IPS-15b (cell line): ENCODE measurements at regions not wholly inside any gene's neighbourhood (a gene's known extent, or its start where the extent isn't known, plus 50 kb on each side); places are given as distances from the start of the nearest gene placed in this dataset.
"Not testable (repeated sequence)": the region's sequence is repeated elsewhere in the genome, so short reads cannot be mapped to it uniquely, and the experiment has no call there.

ENCODE experiments used
- H3K27me3 ChIP-seq: one replicate; pipeline ENCODE4 v1.6.1; 2013; ENCODE audit warnings: low read length; ENCODE audit not compliant: control insufficient read depth, insufficient read depth
- H3K36me3 ChIP-seq: one replicate; pipeline ENCODE4 v1.6.1; 2013; ENCODE audit warnings: low read length; ENCODE audit not compliant: control insufficient read depth, insufficient read depth
- H3K4me1 ChIP-seq: one replicate; pipeline ENCODE4 v1.6.1; 2013; ENCODE audit warnings: mild to moderate bottlenecking, low read length; ENCODE audit not compliant: control insufficient read depth, insufficient read depth
- H3K4me3 ChIP-seq: one replicate; pipeline ENCODE4 v1.5.1; 2013; ENCODE audit warnings: low read depth, low read length
- H3K9ac ChIP-seq: one replicate; pipeline ENCODE4 v1.6.1; 2013; ENCODE audit warnings: low read depth, mild to moderate bottlenecking, low read length
- H3K9me3 ChIP-seq: one replicate; pipeline ENCODE4 v1.6.1; 2013; ENCODE audit warnings: mild to moderate bottlenecking, low read length; ENCODE audit not compliant: control insufficient read depth, insufficient read depth

GRCh38 chr6:112667427-112667826 lies 320.3 kb downstream of the RFPL4B start:
- no peaks in the 10 kb centered on the region for H3K9me3 ChIP-seq
- no peak overlapping the region for H3K9ac ChIP-seq
- no peaks in the 10 kb centered on the region for H3K27me3 ChIP-seq
- no peaks in the 10 kb centered on the region for H3K36me3 ChIP-seq
- H3K4me1 ChIP-seq: no peaks in the 10 kb centered on the region
- no peak overlapping the region for H3K4me3 ChIP-seq

- H3K9me3 ChIP-seq: no peaks in the 10 kb centered on the region
These were observed 333.0 kb downstream of the RFPL4B start for GRCh38 chr6:112680091-112680490.

GRCh38 chr6:112682071-112682470 lies 334.9 kb downstream of the RFPL4B start:
- Histone ChIP-seq H3K9ac (no peak overlapping the region), H3K36me3 (no peaks in the 10 kb centered on the region), H3K9me3 (no peaks in the 10 kb centered on the region), H3K27me3 (no peaks in the 10 kb centered on the region), H3K4me3 (no peak overlapping the region), H3K4me1 (no peaks in the 10 kb centered on the region)

More at GRCh38 chr6:112680091-112680490, 333.0 kb downstream of the RFPL4B start:
- Histone ChIP-seq H3K27me3 (no peaks in the 10 kb centered on the region), H3K4me1 (no peaks in the 10 kb centered on the region), H3K4me3 (no peak overlapping the region), H3K36me3 (no peaks in the 10 kb centered on the region), H3K9ac (no peak overlapping the region)

- Histone ChIP-seq H3K27me3 (no peaks in the 10 kb centered on the region), H3K4me3 (no peak overlapping the region), H3K9me3 (no peaks in the 10 kb centered on the region), H3K9ac (no peak overlapping the region), H3K36me3 (no peaks in the 10 kb centered on the region), H3K4me1 (no peaks in the 10 kb centered on the region)
These were observed 336.0 kb downstream of the RFPL4B start for GRCh38 chr6:112683106-112683505.

GRCh38 chr6:112683926-112684325 lies 336.8 kb downstream of the RFPL4B start:
- Histone ChIP-seq H3K36me3 (no peaks in the 10 kb centered on the region), H3K27me3 (no peaks in the 10 kb centered on the region), H3K4me3 (no peak overlapping the region), H3K9me3 (no peaks in the 10 kb centered on the region), H3K9ac (no peak overlapping the region), H3K4me1 (no peaks in the 10 kb centered on the region)

DNA sequence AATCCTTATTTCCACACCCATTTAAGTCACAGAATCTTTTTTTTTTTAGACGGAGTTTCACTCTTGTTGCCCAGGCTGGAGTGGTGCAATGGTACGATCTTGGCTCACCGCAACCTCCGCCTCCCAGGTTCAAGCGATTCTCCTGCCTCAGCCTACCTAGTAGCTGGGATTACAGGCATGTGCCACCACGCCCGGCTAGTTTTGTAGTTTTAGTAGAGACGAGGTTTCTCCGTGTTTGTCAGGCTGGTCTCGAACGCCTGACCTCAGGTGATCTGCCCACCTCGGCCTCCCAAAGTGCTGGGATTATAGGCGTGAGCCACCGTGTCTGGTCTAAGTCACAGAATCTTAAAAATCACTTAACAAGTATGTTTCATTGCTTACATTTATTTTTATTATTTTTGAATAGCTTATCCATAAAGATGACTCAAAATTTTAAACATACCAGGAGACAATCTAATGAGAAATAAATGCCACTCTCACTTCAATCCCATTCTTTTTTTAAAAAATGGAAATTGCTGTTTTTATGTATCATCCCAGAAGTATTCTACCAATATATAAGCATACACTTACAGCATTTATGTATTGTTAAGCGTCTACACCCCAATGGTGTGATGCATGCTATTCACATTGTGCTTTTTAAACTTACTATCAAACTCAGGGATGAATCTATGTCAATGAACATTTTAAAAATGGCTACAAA lies 338.5 kb downstream of the RFPL4B start:
- not testable (repeated sequence) for H3K4me1 ChIP-seq, H3K27me3 ChIP-seq, H3K36me3 ChIP-seq, H3K9ac ChIP-seq, H3K9me3 ChIP-seq, H3K4me3 ChIP-seq

DNA sequence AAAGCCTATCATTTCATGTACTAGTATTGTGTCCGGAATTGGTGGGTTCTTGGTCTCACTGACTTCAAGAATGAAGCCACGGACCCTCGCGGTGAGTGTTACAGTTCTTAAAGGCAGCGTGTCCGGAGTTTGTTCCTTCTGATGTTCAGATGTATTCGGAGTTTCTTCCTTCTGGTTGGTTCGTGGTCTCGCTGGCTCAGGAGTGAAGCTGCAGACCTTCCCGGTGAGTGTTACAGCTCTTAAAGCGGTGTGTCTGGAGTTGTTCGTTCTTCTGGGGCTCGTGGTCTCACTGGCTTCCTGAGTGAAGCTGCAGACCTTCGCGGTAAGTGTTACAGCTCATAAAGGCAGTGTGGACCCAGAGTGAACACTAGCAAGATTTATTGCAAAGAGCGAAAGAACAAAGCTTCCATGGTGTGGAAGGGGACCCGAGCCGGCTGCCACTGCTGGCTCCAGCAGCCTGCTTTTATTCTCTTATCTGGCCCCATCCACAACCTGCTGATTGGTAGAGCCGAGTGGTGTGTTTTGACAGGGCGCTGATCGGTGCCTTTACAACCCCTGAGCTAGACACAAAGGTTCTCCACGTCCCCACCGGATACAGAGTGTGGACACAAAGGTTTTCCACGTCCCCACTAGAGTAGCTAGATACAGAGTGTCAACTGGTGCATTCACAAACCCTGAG lies 341.5 kb downstream of the RFPL4B start:
- not testable (repeated sequence) for H3K36me3 ChIP-seq, H3K9ac ChIP-seq, H3K4me3 ChIP-seq, H3K27me3 ChIP-seq, H3K4me1 ChIP-seq, H3K9me3 ChIP-seq

- H3K27me3 ChIP-seq, H3K4me3 ChIP-seq, H3K4me1 ChIP-seq, H3K36me3 ChIP-seq, H3K9me3 ChIP-seq, H3K9ac ChIP-seq: not testable (repeated sequence)
These were observed 342.2 kb downstream of the RFPL4B start for GRCh38 chr6:112689183-112689858.

DNA sequence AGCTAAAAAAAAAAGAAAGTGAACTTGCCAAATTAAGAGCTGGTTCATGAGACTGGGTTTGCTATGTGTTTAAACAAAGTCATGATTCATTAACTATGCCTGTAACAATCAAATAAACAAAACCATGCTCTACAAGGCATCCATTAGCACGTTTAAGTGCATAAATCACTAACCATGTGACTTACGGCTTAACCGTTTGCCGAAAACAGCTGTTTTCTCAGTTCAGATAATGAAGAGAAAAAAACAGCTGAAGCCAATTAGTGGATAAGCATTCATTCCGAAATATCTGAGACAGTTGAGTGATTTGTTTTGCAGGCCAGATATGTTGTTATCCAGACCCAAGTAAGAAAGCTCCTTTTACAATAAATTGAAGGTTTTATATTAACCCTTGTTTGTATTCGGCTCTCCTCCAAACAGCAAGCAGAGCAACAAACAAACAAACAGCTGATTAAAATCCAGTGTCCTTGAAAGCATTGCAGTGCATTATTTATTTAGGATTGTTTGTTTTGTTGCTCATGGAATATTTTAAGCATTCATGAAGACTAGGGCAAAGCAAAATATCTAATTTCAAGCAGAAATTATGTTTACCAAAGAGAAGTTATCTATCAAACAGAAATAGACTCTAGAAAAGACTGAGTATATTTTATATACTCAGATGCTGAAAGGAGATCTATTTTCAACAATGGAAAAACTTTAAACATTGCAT lies 343.5 kb downstream of the RFPL4B start:
- Histone ChIP-seq H3K9ac (no peak overlapping the region), H3K9me3 (no peaks in the 10 kb centered on the region), H3K4me3 (no peak overlapping the region)

GRCh38 chr6:112691289-112691688 lies 344.2 kb downstream of the RFPL4B start:
- Histone ChIP-seq H3K27me3 (no peaks in the 10 kb centered on the region), H3K4me1 (no peaks in the 10 kb centered on the region), H3K4me3 (no peak overlapping the region), H3K36me3 (no peaks in the 10 kb centered on the region), H3K9ac (no peak overlapping the region), H3K9me3 (no peaks in the 10 kb centered on the region)

More for the DNA sequence above, 343.5 kb downstream of the RFPL4B start:
- Histone ChIP-seq H3K4me1 (no peaks in the 10 kb centered on the region), H3K36me3 (no peaks in the 10 kb centered on the region), H3K27me3 (no peaks in the 10 kb centered on the region)

DNA sequence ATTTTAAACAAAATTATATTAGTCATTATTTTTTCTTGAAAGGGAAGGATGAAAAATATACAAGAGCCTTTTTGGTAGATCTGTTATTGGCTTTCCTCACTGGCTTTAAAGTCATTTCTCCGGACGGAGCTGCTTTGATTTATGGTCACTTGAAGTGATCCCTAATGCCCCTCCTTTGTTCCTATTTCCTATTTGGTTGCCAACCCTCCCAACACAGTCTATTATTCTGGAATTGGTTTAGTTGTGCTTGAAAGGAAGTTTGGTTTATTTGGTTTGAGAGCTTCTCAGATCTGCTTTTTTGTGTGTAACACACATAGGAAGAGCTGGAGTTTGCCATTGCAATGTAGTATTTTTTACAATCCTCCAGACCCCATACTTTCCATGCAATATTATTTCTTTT lies 347.9 kb downstream of the RFPL4B start:
- Histone ChIP-seq H3K27me3 (no peaks in the 10 kb centered on the region), H3K9ac (no peak overlapping the region), H3K9me3 (no peaks in the 10 kb centered on the region), H3K4me3 (no peak overlapping the region), H3K4me1 (no peaks in the 10 kb centered on the region), H3K36me3 (no peaks in the 10 kb centered on the region)
